ENCODE measurements at regions not wholly inside any gene's neighbourhood (a gene's known extent, or its start where the extent isn't known, plus 50 kb on each side); places are given as distances from the start of the nearest gene placed in this dataset.

- no peak for DNase-seq (ENCODE audit: low read depth)
- H3K4me3 ChIP-seq (ENCODE audit: low read length), result no peak overlapping the region
- TF ChIP-seq CTCF (conservative IDR thresholded peaks at IDR 0.05; ENCODE audit: low read length), result no peak
Observed at GRCh38 chr2:239781454-239781853, 243.7 kb downstream of the NDUFA10 start.

- no peak for TF ChIP-seq CTCF (conservative IDR thresholded peaks at IDR 0.05; ENCODE audit: low read length)
- H3K4me3 ChIP-seq (ENCODE audit: low read length), result no peak overlapping the region
- no peak for DNase-seq (ENCODE audit: low read depth)
Observed at GRCh38 chr2:239780236-239780994, 244.7 kb downstream of the NDUFA10 start.

- DNase-seq (ENCODE audit: low read depth), result no peak
- no peak overlapping the region for H3K4me3 ChIP-seq (ENCODE audit: low read length)
- TF ChIP-seq CTCF (conservative IDR thresholded peaks at IDR 0.05; ENCODE audit: low read length), result no peak
Observed at GRCh38 chr2:239779584-239779983, 245.6 kb downstream of the NDUFA10 start.

- no peak overlapping the region for H3K4me3 ChIP-seq (ENCODE audit: low read length)
- DNase-seq (ENCODE audit: low read depth), result no peak
- TF ChIP-seq CTCF (conservative IDR thresholded peaks at IDR 0.05; ENCODE audit: low read length), result no peak
Observed at GRCh38 chr2:239778861-239779558, 246.1 kb downstream of the NDUFA10 start.

- no peak overlapping the region for H3K4me3 ChIP-seq (ENCODE audit: low read length)
- TF ChIP-seq CTCF (conservative IDR thresholded peaks at IDR 0.05; ENCODE audit: low read length), result no peak
- no peak for DNase-seq (ENCODE audit: low read depth)
Observed at GRCh38 chr2:239778042-239778851, 246.9 kb downstream of the NDUFA10 start.

- H3K4me3 ChIP-seq (ENCODE audit: low read length), result no peak overlapping the region
- TF ChIP-seq CTCF (conservative IDR thresholded peaks at IDR 0.05; ENCODE audit: low read length), result no peak
- no peak for DNase-seq (ENCODE audit: low read depth)
Observed at GRCh38 chr2:239777219-239777618, 247.9 kb downstream of the NDUFA10 start.
